PFSK-1 (cell line): ENCODE measurements at regions not wholly inside any gene's neighbourhood (a gene's known extent, or its start where the extent isn't known, plus 50 kb on each side); places are given as distances from the start of the nearest gene placed in this dataset.

Experiments used
- FOXP2 ChIP-seq: optimal IDR thresholded peaks from 2 replicates; pipeline ENCODE3; 2011; ENCODE audit warnings: borderline replicate concordance, control low read depth, inconsistent platforms; ENCODE audit not compliant: insufficient read depth; ENCODE audit errors: extremely low read length, extremely low read depth
- POLR2AphosphoS5 ChIP-seq: IDR thresholded peaks from 2 replicates; pipeline ENCODE4 v1.6.1; 2012; ENCODE audit warnings: low read depth, mild to moderate bottlenecking, control low read depth, low read length, moderate library complexity
- SIN3A ChIP-seq: IDR thresholded peaks from 2 replicates; pipeline ENCODE4 v1.6.1; 2012; ENCODE audit warnings: mild to moderate bottlenecking, low read length, moderate library complexity, borderline replicate concordance; ENCODE audit not compliant: insufficient read depth
- TAF1 ChIP-seq: IDR thresholded peaks from 2 replicates; pipeline ENCODE4 v1.6.1; 2012; ENCODE audit warnings: low read length, control low read depth, borderline replicate concordance; ENCODE audit not compliant: insufficient read depth
- TF ChIP-seq, protein P1 (sequence below), 2 experiments: IDR thresholded peaks; 2 replicates each; pipeline versions ENCODE4 v1.6.1 to v1.8.0; 2011 to 2012; ENCODE audit warnings: low read depth in 2 of 2, low read length in 2 of 2, control low read depth in 1 of 2, inconsistent platforms in 1 of 2, mild to moderate bottlenecking in 1 of 2, moderate library complexity in 1 of 2; ENCODE audit not compliant: insufficient read depth in 1 of 2

GRCh38 chr6:19391926-19392325 lies 445.2 kb upstream of the ID4 start:
- TF ChIP-seq POLR2AphosphoS5, result no peak
- TF ChIP-seq SIN3A, result no peak
- TF ChIP-seq TAF1, result no peak
- no peak for TF ChIP-seq FOXP2
- TF ChIP-seq, protein P1, sequence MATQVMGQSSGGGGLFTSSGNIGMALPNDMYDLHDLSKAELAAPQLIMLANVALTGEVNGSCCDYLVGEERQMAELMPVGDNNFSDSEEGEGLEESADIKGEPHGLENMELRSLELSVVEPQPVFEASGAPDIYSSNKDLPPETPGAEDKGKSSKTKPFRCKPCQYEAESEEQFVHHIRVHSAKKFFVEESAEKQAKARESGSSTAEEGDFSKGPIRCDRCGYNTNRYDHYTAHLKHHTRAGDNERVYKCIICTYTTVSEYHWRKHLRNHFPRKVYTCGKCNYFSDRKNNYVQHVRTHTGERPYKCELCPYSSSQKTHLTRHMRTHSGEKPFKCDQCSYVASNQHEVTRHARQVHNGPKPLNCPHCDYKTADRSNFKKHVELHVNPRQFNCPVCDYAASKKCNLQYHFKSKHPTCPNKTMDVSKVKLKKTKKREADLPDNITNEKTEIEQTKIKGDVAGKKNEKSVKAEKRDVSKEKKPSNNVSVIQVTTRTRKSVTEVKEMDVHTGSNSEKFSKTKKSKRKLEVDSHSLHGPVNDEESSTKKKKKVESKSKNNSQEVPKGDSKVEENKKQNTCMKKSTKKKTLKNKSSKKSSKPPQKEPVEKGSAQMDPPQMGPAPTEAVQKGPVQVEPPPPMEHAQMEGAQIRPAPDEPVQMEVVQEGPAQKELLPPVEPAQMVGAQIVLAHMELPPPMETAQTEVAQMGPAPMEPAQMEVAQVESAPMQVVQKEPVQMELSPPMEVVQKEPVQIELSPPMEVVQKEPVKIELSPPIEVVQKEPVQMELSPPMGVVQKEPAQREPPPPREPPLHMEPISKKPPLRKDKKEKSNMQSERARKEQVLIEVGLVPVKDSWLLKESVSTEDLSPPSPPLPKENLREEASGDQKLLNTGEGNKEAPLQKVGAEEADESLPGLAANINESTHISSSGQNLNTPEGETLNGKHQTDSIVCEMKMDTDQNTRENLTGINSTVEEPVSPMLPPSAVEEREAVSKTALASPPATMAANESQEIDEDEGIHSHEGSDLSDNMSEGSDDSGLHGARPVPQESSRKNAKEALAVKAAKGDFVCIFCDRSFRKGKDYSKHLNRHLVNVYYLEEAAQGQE (IDR thresholded peaks at IDR 0.05; ENCODE audit: insufficient read depth in 1 of 2, low read depth in 2 of 2, low read length in 2 of 2), result no peak

DNA sequence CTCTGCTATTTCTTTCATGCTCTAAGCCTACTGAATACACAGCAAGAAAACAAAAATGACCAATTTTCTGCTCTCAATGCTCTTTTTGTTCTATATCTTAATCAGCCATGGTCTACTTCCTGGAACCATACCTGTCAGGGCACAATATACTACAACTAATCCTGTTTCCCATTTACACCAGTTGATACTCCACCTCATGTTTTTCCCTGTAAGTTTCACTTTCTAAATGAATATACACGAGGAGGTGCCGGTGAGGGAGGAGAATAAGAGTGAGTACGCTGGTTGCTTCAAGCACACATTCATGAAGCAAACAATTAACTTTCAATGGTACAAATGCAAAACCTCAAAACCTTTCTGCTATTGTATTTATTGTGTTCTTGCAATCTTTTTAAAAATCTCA lies 443.1 kb upstream of the ID4 start:
- TF ChIP-seq POLR2AphosphoS5, result no peak
- TF ChIP-seq TAF1, result no peak
- TF ChIP-seq SIN3A, result no peak
- TF ChIP-seq, protein P1 (IDR thresholded peaks at IDR 0.05; ENCODE audit: insufficient read depth in 1 of 2, low read depth in 2 of 2, low read length in 2 of 2), result no peak
- no peak for TF ChIP-seq FOXP2

GRCh38 chr6:19394687-19395086 lies 442.5 kb upstream of the ID4 start:
- TF ChIP-seq FOXP2, result no peak

GRCh38 chr6:19395316-19395715 lies 441.9 kb upstream of the ID4 start:
- no peak for TF ChIP-seq POLR2AphosphoS5
- TF ChIP-seq, protein P1 (IDR thresholded peaks at IDR 0.05; ENCODE audit: insufficient read depth in 1 of 2, low read depth in 2 of 2, low read length in 2 of 2), result no peak

GRCh38 chr6:19399406-19399805 lies 437.8 kb upstream of the ID4 start:
- TF ChIP-seq POLR2AphosphoS5, result no peak
- TF ChIP-seq FOXP2, result no peak
- TF ChIP-seq TAF1, result no peak
- no peak for TF ChIP-seq SIN3A
- TF ChIP-seq, protein P1 (IDR thresholded peaks at IDR 0.05; ENCODE audit: insufficient read depth in 1 of 2, low read depth in 2 of 2, low read length in 2 of 2), result no peak

- TF ChIP-seq POLR2AphosphoS5 (no peak), TAF1 (no peak), SIN3A (no peak), FOXP2 (no peak)
- TF ChIP-seq, protein P1 (IDR thresholded peaks at IDR 0.05; ENCODE audit: insufficient read depth in 1 of 2, low read depth in 2 of 2, low read length in 2 of 2), result no peak
Observed at GRCh38 chr6:19408331-19408730, 428.8 kb upstream of the ID4 start.
